HCT116 (cell line): ENCODE measurements at regions not wholly inside any gene's neighbourhood (a gene's known extent, or its start where the extent isn't known, plus 50 kb on each side); places are given as distances from the start of the nearest gene placed in this dataset.

Source experiments
- ATAC-seq: fragments of 200-7000 bp; cut with Tn5 transposase; 2 replicates; pipeline ENCODE4 v1.9.1; 2020; ENCODE audit warnings: mild to moderate bottlenecking, moderate library complexity
- BruUV-seq: library from RNA; stranded (reverse); fragments of 400-500 nt; replicated peaks from 2 replicates; lab custom pipeline; 2021; lab: Mats Ljungman, UMichigan
- CTCF ChIA-PET: fragments of 300-600 bp; sonication (Branson Sonifier 250); formaldehyde crosslinking; loops from one replicate; lab custom pipeline; 2021; ENCODE audit warnings: antibody characterized with exemption; lab: Charles Lee
- POLR2A ChIA-PET: fragments of 300-600, 350-600 bp; sonication (Branson Sonifier 250); formaldehyde crosslinking; loops from one replicate; lab custom pipeline; 2021; ENCODE audit warnings: antibody characterized with exemption; lab: Charles Lee
- RAD21 ChIA-PET, 2 experiments: fragments of 300-600 bp; sonication (Branson Sonifier 250); formaldehyde crosslinking; loops; one replicate each; lab custom pipeline; 2023; ENCODE audit warnings: low total read pairs in 2 of 2; ENCODE audit not compliant: uncharacterized antibody in 2 of 2, unreplicated experiment in 2 of 2, low non-redundant PET in 1 of 2; lab: Charles Lee
- DNase-seq: peaks from one replicate; pipeline ENCODE4 v3.0.0-alpha.2; 2010; ENCODE audit warnings: low read depth, low spot score
- H2AFZ ChIP-seq: fragments of 200-600 bp; shearing (Covaris generic), sonication (generic); 2 replicates; pipeline ENCODE4 v1.6.1; 2017; ENCODE audit warnings: low read depth, mixed run types, mixed read lengths, antibody characterized with exemption, low read length; ENCODE audit not compliant: poor library complexity, severe bottlenecking
- H3K27ac ChIP-seq: 2 replicates; pipeline ENCODE4 v1.5.1; 2012; ENCODE audit warnings: low read depth, low read length
- H3K27me3 ChIP-seq: fragments of 200-600 bp; sonication (generic); 2 replicates; pipeline ENCODE4 v1.6.1; 2016; ENCODE audit warnings: mixed run types, low read length, mixed read lengths; ENCODE audit not compliant: insufficient read depth
- H3K36me3 ChIP-seq, 2 experiments: fragments of 200-500 bp in 1 of 2; fragments of 200-600 bp in 1 of 2; sonication (Bioruptor generic) in 1 of 2; sonication (generic) in 1 of 2; 2 replicates each; pipeline versions ENCODE4 v1.5.1 to v1.6.1; 2014 to 2016; ENCODE audit warnings: low read length in 2 of 2, inconsistent platforms in 1 of 2, mixed read lengths in 1 of 2, mixed run types in 1 of 2; ENCODE audit not compliant: insufficient read depth in 2 of 2, control insufficient read depth in 1 of 2
- H3K4me1 ChIP-seq, 2 experiments: fragments of 200-600 bp in 1 of 2; sonication (generic) in 1 of 2; 2 replicates each; pipeline versions ENCODE4 v1.5.1 to v1.6.1; 2012 to 2017; ENCODE audit warnings: low read length in 2 of 2, inconsistent platforms in 1 of 2, mild to moderate bottlenecking in 1 of 2, mixed read lengths in 1 of 2, mixed run types in 1 of 2, moderate library complexity in 1 of 2; ENCODE audit not compliant: insufficient read depth in 2 of 2, control insufficient read depth in 1 of 2
- H3K4me2 ChIP-seq: fragments of 200-600 bp; sonication (generic); 2 replicates; pipeline ENCODE4 v1.6.1; 2017; ENCODE audit warnings: mixed run types, low read length, mixed read lengths
- H3K4me3 ChIP-seq, 2 experiments: fragments of 200-600 bp in 1 of 2; sonication (generic) in 1 of 2; replicated peaks in 1 of 2; 2 replicates each; pipeline ENCODE4 v1.5.1; 2011 to 2016; ENCODE audit warnings: low read length in 2 of 2, control low read depth in 1 of 2, low read depth in 1 of 2, mild to moderate bottlenecking in 1 of 2, mixed read lengths in 1 of 2, mixed run types in 1 of 2
- H3K79me2 ChIP-seq: fragments of 200-600 bp; sonication (generic); 2 replicates; pipeline ENCODE4 v1.6.1; 2017; ENCODE audit warnings: mild to moderate bottlenecking, mixed run types, low read length, moderate library complexity, mixed read lengths; ENCODE audit not compliant: insufficient read depth
- H3K9ac ChIP-seq: fragments of 200-600 bp; sonication (generic); 2 replicates; pipeline ENCODE4 v1.6.1; 2016; ENCODE audit warnings: low read length, mixed read lengths
- H3K9me2 ChIP-seq: fragments of 200-600 bp; sonication (generic), shearing (Covaris generic); 2 replicates; pipeline ENCODE4 v1.6.1; 2017; ENCODE audit warnings: mixed run types, mild to moderate bottlenecking, moderate library complexity; ENCODE audit not compliant: insufficient read depth
- H3K9me3 ChIP-seq, 2 experiments: fragments of 200-500 bp in 1 of 2; fragments of 200-600 bp in 1 of 2; sonication (Bioruptor generic) in 1 of 2; sonication (generic) in 1 of 2; 2 replicates each; pipeline ENCODE4 v1.6.1; 2014 to 2017; ENCODE audit warnings: low read length in 2 of 2, mixed read lengths in 2 of 2, inconsistent platforms in 1 of 2, low read depth in 1 of 2, mild to moderate bottlenecking in 1 of 2, mixed run types in 1 of 2, moderate library complexity in 1 of 2; ENCODE audit not compliant: control insufficient read depth in 1 of 2, insufficient read depth in 1 of 2
- H4K20me1 ChIP-seq: fragments of 200-600 bp; sonication (generic), shearing (Covaris generic); 2 replicates; pipeline ENCODE4 v1.6.1; 2017; ENCODE audit warnings: mixed run types, mild to moderate bottlenecking, moderate library complexity; ENCODE audit not compliant: insufficient read depth
- CTCF ChIP-seq, 3 experiments: fragments of 200-600 bp in 1 of 3; sonication (generic) in 1 of 3; IDR thresholded peaks in 2 of 3; conservative IDR thresholded peaks in 1 of 3; 2 replicates each; pipeline ENCODE4 v1.5.1; 2012 to 2017; ENCODE audit warnings: low read depth in 2 of 3, low read length in 2 of 3, antibody characterized with exemption in 1 of 3, borderline replicate concordance in 1 of 3, control low read depth in 1 of 3, mild to moderate bottlenecking in 1 of 3, mixed read lengths in 1 of 3, mixed run types in 1 of 3, moderate library complexity in 1 of 3; ENCODE audit not compliant: insufficient read depth in 1 of 3
- ELF1 ChIP-seq: IDR thresholded peaks from 2 replicates; pipeline ENCODE4 v1.6.1; 2012; ENCODE audit warnings: low read depth, borderline replicate concordance
- EZH2 ChIP-seq: fragments of 200-600 bp; sonication (generic); IDR thresholded peaks from 2 replicates; pipeline ENCODE4 v1.6.1; 2017; ENCODE audit warnings: antibody characterized with exemption, mixed run types
- EZH2phosphoT487 ChIP-seq: fragments of 200-600 bp; IDR thresholded peaks from 2 replicates; pipeline ENCODE4 v1.6.1; 2018; ENCODE audit warnings: antibody characterized with exemption, borderline replicate concordance
- FOSL1 ChIP-seq: IDR thresholded peaks from 2 replicates; pipeline ENCODE4 v1.6.1; 2012; ENCODE audit warnings: low read depth
- JUND ChIP-seq: IDR thresholded peaks from 2 replicates; pipeline ENCODE4 v1.6.1; 2012
- MAX ChIP-seq: IDR thresholded peaks from 2 replicates; pipeline ENCODE4 v1.6.1; 2012
- REST ChIP-seq: IDR thresholded peaks from 2 replicates; pipeline ENCODE4 v1.6.1; 2012; ENCODE audit warnings: low read depth
- SRF ChIP-seq: IDR thresholded peaks from 2 replicates; pipeline ENCODE4 v1.6.1; 2012; ENCODE audit warnings: low read depth
- TCF7L2 ChIP-seq: IDR thresholded peaks from 2 replicates; pipeline ENCODE4 v1.7.0; 2011; ENCODE audit warnings: borderline replicate concordance, inconsistent platforms; ENCODE audit not compliant: insufficient read depth, insufficient read length; ENCODE audit errors: extremely low read depth
- intact Hi-C: fragments of 100-400 bp; cut with micrococcal nuclease; formaldehyde crosslinking; loops from 2 replicates; pipeline ENCODE4 v1.10.0; 2022

GRCh38 chr2:13650586-13651180 is 933.9 kb downstream of the TRIB2 start:
- Histone ChIP-seq H3K27ac (no peak overlapping the region), H3K9me2 (no peaks in the 10 kb centered on the region), H3K79me2 (no peaks in the 10 kb centered on the region), H3K36me3 (no peaks in the 10 kb centered on the region), H3K4me1 (no peaks in the 10 kb centered on the region), H3K9me3 (peaks cover 5 to 32% of the 10 kb centered on the region in 2 experiments; a peak in 2 of 4 replicates), H4K20me1 (no peaks in the 10 kb centered on the region), H3K9ac (no peak overlapping the region), H2AFZ (no peak overlapping the region), H3K4me3 (no peak overlapping the region), H3K4me2 (no peak overlapping the region), H3K27me3 (no peaks in the 10 kb centered on the region)
- ChIA-PET RAD21 (no interaction called here), CTCF (no interaction called here), POLR2A (no interaction called here)
- BruUV-seq: no TSS peak
- no peak for TF ChIP-seq CTCF (IDR thresholded peaks at IDR 0.05 in 2 of 3, conservative IDR thresholded peaks at IDR 0.05 in 1 of 3; ENCODE audit: borderline replicate concordance in 1 of 3, insufficient read depth in 1 of 3, low read depth in 2 of 3, low read length in 2 of 3)
- intact Hi-C loops: no loop called here
- DNase-seq (no peak), ATAC-seq (no peak)

- H4K20me1 ChIP-seq: no peaks in the 10 kb centered on the region
- CTCF ChIA-PET: no interaction called here
- peaks cover 10 to 32% of the 10 kb centered on the region in 2 experiments; a peak in 2 of 4 replicates for H3K9me3 ChIP-seq
- no peak overlapping the region for H2AFZ ChIP-seq
- RAD21 ChIA-PET: no interaction called here
- ATAC-seq (no peak), DNase-seq (no peak)
- no TSS peak for BruUV-seq
- intact Hi-C loops: no loop called here
- H3K27ac ChIP-seq: no peak overlapping the region
- no peak overlapping the region for H3K4me3 ChIP-seq
- POLR2A ChIA-PET: no interaction called here
- H3K36me3 ChIP-seq: no peaks in the 10 kb centered on the region
- no peaks in the 10 kb centered on the region for H3K79me2 ChIP-seq
- no peak overlapping the region for H3K9ac ChIP-seq
- no peaks in the 10 kb centered on the region for H3K27me3 ChIP-seq
- no peak overlapping the region for H3K4me2 ChIP-seq
- H3K4me1 ChIP-seq: no peaks in the 10 kb centered on the region
- no peaks in the 10 kb centered on the region for H3K9me2 ChIP-seq
- TF ChIP-seq CTCF (IDR thresholded peaks at IDR 0.05 in 2 of 3, conservative IDR thresholded peaks at IDR 0.05 in 1 of 3; ENCODE audit: borderline replicate concordance in 1 of 3, insufficient read depth in 1 of 3, low read depth in 2 of 3, low read length in 2 of 3): no peak
- TF ChIP-seq REST: no peak
- no peak for TF ChIP-seq EZH2
- no peak for TF ChIP-seq EZH2phosphoT487
- TF ChIP-seq TCF7L2: no peak
- TF ChIP-seq ELF1: no peak
- TF ChIP-seq SRF: no peak
- no peak for TF ChIP-seq MAX
- TF ChIP-seq FOSL1: no peak
- TF ChIP-seq JUND: no peak
Observed at GRCh38 chr2:13651684-13652131, 935.0 kb downstream of the TRIB2 start.
